Superior temporal gyrus (tissue), 1 donor: ENCODE measurements at regions not wholly inside any gene's neighbourhood (a gene's known extent, or its start where the extent isn't known, plus 50 kb on each side); places are given as distances from the start of the nearest gene placed in this dataset.

ENCODE experiments used
- DNase-seq: peaks from one replicate; pipeline ENCODE4 v3.0.0-alpha.2; 2016; ENCODE audit errors: extremely low spot score

GRCh38 chr18:52278191-52278590 is 61.8 kb upstream of the DCC start:
- no peak for DNase-seq

- DNase-seq: no peak
Observed at GRCh38 chr18:52280702-52281101, 59.3 kb upstream of the DCC start.

GRCh38 chr18:52283927-52284326 is 56.1 kb upstream of the DCC start:
- no peak for DNase-seq

GRCh38 chr18:52286675-52287074 is 53.3 kb upstream of the DCC start:
- DNase-seq: no peak

GRCh38 chr18:52287151-52287550 is 52.8 kb upstream of the DCC start:
- no peak for DNase-seq

- no peak for DNase-seq
Observed at GRCh38 chr18:52288403-52289004, 51.5 kb upstream of the DCC start.

- no peak for DNase-seq
Observed at GRCh38 chr18:52289392-52289791, 50.6 kb upstream of the DCC start.
